ENCODE measurements at regions not wholly inside any gene's neighbourhood (a gene's known extent, or its start where the extent isn't known, plus 50 kb on each side); places are given as distances from the start of the nearest gene placed in this dataset.

DNA sequence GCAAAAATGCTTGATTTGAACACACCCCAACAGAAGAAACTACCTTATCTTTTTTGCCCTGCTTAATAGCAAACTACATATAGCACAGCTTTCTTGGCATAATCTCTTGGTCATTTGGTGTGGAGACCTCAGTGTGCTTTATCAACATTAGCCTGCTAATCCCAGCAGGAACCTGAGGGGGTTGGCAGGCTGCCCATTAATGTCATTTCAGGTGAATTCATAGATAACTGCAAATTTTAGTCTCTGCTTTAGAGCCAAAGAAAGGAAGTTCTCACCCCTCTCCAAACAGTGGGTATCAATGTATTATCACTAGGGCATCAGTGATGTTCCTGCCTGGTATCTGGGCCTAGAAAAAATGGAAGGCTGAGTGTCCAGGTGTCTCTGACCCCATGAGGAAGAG is 489.0 kb downstream of the NTRK2 start:
- TF ChIP-seq, protein P1, sequence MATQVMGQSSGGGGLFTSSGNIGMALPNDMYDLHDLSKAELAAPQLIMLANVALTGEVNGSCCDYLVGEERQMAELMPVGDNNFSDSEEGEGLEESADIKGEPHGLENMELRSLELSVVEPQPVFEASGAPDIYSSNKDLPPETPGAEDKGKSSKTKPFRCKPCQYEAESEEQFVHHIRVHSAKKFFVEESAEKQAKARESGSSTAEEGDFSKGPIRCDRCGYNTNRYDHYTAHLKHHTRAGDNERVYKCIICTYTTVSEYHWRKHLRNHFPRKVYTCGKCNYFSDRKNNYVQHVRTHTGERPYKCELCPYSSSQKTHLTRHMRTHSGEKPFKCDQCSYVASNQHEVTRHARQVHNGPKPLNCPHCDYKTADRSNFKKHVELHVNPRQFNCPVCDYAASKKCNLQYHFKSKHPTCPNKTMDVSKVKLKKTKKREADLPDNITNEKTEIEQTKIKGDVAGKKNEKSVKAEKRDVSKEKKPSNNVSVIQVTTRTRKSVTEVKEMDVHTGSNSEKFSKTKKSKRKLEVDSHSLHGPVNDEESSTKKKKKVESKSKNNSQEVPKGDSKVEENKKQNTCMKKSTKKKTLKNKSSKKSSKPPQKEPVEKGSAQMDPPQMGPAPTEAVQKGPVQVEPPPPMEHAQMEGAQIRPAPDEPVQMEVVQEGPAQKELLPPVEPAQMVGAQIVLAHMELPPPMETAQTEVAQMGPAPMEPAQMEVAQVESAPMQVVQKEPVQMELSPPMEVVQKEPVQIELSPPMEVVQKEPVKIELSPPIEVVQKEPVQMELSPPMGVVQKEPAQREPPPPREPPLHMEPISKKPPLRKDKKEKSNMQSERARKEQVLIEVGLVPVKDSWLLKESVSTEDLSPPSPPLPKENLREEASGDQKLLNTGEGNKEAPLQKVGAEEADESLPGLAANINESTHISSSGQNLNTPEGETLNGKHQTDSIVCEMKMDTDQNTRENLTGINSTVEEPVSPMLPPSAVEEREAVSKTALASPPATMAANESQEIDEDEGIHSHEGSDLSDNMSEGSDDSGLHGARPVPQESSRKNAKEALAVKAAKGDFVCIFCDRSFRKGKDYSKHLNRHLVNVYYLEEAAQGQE (IDR thresholded peaks at IDR 0.05; ENCODE audit: borderline replicate concordance): no peak
- no peak for TF ChIP-seq POLR2AphosphoS5 (IDR thresholded peaks at IDR 0.05)
- TF ChIP-seq, protein P2, sequence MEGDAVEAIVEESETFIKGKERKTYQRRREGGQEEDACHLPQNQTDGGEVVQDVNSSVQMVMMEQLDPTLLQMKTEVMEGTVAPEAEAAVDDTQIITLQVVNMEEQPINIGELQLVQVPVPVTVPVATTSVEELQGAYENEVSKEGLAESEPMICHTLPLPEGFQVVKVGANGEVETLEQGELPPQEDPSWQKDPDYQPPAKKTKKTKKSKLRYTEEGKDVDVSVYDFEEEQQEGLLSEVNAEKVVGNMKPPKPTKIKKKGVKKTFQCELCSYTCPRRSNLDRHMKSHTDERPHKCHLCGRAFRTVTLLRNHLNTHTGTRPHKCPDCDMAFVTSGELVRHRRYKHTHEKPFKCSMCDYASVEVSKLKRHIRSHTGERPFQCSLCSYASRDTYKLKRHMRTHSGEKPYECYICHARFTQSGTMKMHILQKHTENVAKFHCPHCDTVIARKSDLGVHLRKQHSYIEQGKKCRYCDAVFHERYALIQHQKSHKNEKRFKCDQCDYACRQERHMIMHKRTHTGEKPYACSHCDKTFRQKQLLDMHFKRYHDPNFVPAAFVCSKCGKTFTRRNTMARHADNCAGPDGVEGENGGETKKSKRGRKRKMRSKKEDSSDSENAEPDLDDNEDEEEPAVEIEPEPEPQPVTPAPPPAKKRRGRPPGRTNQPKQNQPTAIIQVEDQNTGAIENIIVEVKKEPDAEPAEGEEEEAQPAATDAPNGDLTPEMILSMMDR (IDR thresholded peaks at IDR 0.05; ENCODE audit: poor library complexity, severe bottlenecking): no peak
- TF ChIP-seq SMC3 (conservative IDR thresholded peaks at IDR 0.05; ENCODE audit: poor library complexity): no peak
- TF ChIP-seq RAD21 (conservative IDR thresholded peaks at IDR 0.05): no peak
- no peak for TF ChIP-seq TAF1 (IDR thresholded peaks at IDR 0.05; ENCODE audit: low read depth)
- no peak for TF ChIP-seq EZH2 (IDR thresholded peaks at IDR 0.05; ENCODE audit: borderline replicate concordance, insufficient read depth, low read length, poor library complexity, severe bottlenecking)
- no peak for TF ChIP-seq EP300 (conservative IDR thresholded peaks at IDR 0.05; ENCODE audit: poor library complexity, severe bottlenecking)
- TF ChIP-seq MXI1 (conservative IDR thresholded peaks at IDR 0.05; ENCODE audit: poor library complexity, severe bottlenecking): no peak
- H3K9ac ChIP-seq (ENCODE audit: low read length): no peak overlapping the region
- H2AFZ ChIP-seq (ENCODE audit: low read depth, low read length): no peak overlapping the region
- H3K9me3 ChIP-seq (ENCODE audit: low read length): no peaks in the 10 kb centered on the region
- no peaks in the 10 kb centered on the region for H3K36me3 ChIP-seq (ENCODE audit: insufficient read depth, low read length)
- H3K4me2 ChIP-seq (ENCODE audit: low read length): no peak overlapping the region
- no peaks in the 10 kb centered on the region for H3F3A ChIP-seq (ENCODE audit: insufficient read depth, low read length, poor library complexity, severe bottlenecking)
- H4K20me1 ChIP-seq (ENCODE audit: insufficient read depth): no peaks in the 10 kb centered on the region
- no peak overlapping the region for H3K4me3 ChIP-seq (ENCODE audit: low read length)
- H3K9me2 ChIP-seq (ENCODE audit: insufficient read depth, low read length): no peaks in the 10 kb centered on the region
- H3K27me3 ChIP-seq (ENCODE audit: insufficient read depth, low read depth, low read length): no peaks in the 10 kb centered on the region
- no peaks in the 10 kb centered on the region for H3K79me2 ChIP-seq (replicated peaks; ENCODE audit: insufficient read depth, low read length)
- H3K27ac ChIP-seq (ENCODE audit: low read length): no peak overlapping the region

DNA sequence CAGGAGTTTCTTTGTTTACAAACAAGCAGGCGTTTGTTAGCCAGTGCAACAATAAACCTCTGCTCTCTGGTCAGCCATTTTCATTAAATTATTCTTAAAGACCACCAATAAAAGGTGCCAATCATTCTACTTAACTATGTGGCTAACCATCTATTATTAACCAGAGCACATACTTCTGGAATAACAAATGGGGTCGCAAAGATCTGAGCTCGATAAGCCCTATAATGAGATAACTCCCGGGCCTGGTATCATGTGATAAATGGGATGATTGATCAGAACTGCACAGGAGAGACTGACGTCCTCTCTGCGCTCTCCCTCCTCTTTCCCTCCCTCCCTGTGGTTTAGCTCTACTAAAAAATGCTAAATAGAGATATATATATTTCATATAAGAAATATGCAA is 488.2 kb downstream of the NTRK2 start:
- Histone ChIP-seq H2AFZ (ENCODE audit: low read depth, low read length) (no peak overlapping the region), H3K36me3 (ENCODE audit: insufficient read depth, low read length) (no peaks in the 10 kb centered on the region), H3K27me3 (ENCODE audit: insufficient read depth, low read depth, low read length) (no peaks in the 10 kb centered on the region), H3K27ac (ENCODE audit: low read length) (no peak overlapping the region), H3K9ac (ENCODE audit: low read length) (no peak overlapping the region), H3K9me3 (ENCODE audit: low read length) (no peaks in the 10 kb centered on the region), H3K79me2 (replicated peaks; ENCODE audit: insufficient read depth, low read length) (no peaks in the 10 kb centered on the region), H3K4me2 (ENCODE audit: low read length) (no peak overlapping the region), H3K9me2 (ENCODE audit: insufficient read depth, low read length) (no peaks in the 10 kb centered on the region), H4K20me1 (ENCODE audit: insufficient read depth) (no peaks in the 10 kb centered on the region), H3K4me3 (ENCODE audit: low read length) (no peak overlapping the region), H3F3A (ENCODE audit: insufficient read depth, low read length, poor library complexity, severe bottlenecking) (no peaks in the 10 kb centered on the region)
- TF ChIP-seq TAF1 (IDR thresholded peaks at IDR 0.05; ENCODE audit: low read depth) (no peak), MXI1 (conservative IDR thresholded peaks at IDR 0.05; ENCODE audit: poor library complexity, severe bottlenecking) (no peak), EP300 (conservative IDR thresholded peaks at IDR 0.05; ENCODE audit: poor library complexity, severe bottlenecking) (no peak), EZH2 (IDR thresholded peaks at IDR 0.05; ENCODE audit: borderline replicate concordance, insufficient read depth, low read length, poor library complexity, severe bottlenecking) (no peak), SMC3 (conservative IDR thresholded peaks at IDR 0.05; ENCODE audit: poor library complexity) (no peak), POLR2AphosphoS5 (IDR thresholded peaks at IDR 0.05) (no peak)
- TF ChIP-seq, protein P2 (IDR thresholded peaks at IDR 0.05; ENCODE audit: poor library complexity, severe bottlenecking): no peak
- TF ChIP-seq, protein P1 (IDR thresholded peaks at IDR 0.05; ENCODE audit: borderline replicate concordance): no peak
